NCI-H128 (cell line): ENCODE measurements at regions not wholly inside any gene's neighbourhood (a gene's known extent, or its start where the extent isn't known, plus 50 kb on each side); places are given as distances from the start of the nearest gene placed in this dataset.
"Not testable (repeated sequence)": the region's sequence is repeated elsewhere in the genome, so short reads cannot be mapped to it uniquely, and the experiment has no call there.

Experiments
- DNase-seq: peaks from one replicate; lab custom pipeline; 2025; ENCODE audit not compliant: unreplicated experiment; lab: John Stamatoyannopoulos, UW

- no peak for DNase-seq
These were observed 1146.4 kb downstream of the NAALADL2 start for GRCh38 chr3:176005564-176005963.

GRCh38 chr3:175989161-175989560 lies 1130.0 kb downstream of the NAALADL2 start:
- no peak for DNase-seq

GRCh38 chr3:175988401-175988800 lies 1129.3 kb downstream of the NAALADL2 start:
- DNase-seq = no peak

DNA sequence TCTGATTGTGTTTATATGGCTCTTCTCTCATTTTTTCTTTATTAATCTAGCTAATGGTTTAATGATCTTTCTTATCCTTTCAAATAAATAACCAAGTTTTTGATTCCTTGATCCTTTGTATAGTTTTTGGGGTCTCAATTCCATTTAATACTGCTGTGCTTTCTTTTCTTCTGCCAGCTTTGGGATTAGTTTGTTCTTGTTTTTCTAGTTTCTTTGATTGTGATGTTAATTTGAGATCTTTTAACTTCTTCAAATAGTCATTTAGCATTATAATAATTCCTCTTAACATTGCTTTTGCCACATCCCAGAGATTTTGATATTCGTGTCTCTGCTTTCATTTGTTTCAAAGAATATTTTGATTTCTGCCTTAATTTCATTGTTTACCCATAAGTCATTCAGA lies 1126.6 kb downstream of the NAALADL2 start:
- no peak for DNase-seq

- no peak for DNase-seq
These were observed 1124.2 kb downstream of the NAALADL2 start for GRCh38 chr3:175983379-175983778.

DNA sequence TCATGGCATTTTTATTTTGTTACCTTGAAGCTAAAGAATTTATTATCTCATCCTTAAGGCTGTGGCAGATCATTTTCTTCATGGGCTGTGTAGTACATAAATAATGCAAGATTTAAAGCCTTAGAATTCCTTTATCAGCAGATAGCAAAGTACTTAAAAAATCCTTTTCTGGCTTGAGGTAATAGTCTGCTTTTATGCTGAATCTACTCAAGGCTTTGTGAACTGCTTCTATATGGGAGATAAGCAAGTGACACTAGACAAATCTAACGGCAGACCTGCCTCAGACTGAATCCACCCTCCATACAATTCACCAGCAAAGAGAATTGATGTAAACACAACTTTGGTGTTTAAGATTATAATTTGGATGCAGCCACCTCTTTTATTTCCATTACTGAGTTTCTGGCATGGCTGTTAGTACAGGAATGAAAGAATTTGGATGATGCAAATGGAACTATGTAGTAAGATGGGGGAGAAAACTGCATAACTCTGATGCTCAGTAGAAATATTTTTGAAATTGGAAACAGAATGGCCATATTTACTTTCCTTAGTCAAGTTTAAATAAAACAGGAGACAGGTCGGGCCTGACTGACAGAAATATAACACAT lies 1121.5 kb downstream of the NAALADL2 start:
- no peak for DNase-seq

- DNase-seq = no peak
These were observed 1119.0 kb downstream of the NAALADL2 start for GRCh38 chr3:175977968-175978752.

- no peak for DNase-seq
These were observed 1110.3 kb downstream of the NAALADL2 start for GRCh38 chr3:175969456-175969855.

DNA sequence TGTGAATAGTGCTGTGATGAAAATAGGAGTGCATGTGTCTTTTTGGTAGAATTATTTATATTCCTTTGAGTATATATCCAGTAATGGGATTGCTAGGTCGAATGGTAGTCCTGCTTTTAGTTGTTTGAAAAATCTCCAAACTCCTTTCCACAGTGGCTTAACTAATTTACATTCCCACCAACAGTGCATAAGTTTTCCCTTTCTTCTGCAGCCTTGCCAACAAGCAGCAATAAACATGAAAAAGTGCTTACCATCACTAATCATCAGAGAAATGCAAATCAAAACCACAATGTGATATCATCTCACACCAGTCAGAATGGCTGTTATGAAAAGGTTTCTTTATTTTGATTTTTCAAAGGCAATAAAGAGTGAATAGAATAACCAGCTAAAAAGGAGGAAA lies 1105.9 kb downstream of the NAALADL2 start:
- no peak for DNase-seq

- DNase-seq = no peak
These were observed 1098.3 kb downstream of the NAALADL2 start for GRCh38 chr3:175957427-175957826.

DNA sequence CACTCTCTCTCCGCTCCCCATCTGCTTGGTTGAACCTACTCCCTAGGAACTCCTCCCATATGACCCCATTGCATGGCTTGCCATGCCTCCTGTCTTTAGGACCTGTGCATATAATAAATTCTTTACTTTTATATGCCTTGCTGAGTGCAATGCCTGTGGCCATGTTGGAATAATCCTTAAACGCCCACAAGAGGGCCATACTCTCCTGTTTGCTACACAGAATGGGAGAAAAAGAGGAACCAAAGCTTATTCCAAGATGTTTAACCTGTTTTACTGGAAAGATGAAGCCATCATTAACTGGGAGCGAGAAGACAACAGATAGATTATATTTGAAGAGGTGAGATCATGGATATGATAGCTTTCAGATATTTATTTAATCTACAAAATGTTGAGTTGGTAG lies 1097.8 kb downstream of the NAALADL2 start:
- no peak for DNase-seq

DNA sequence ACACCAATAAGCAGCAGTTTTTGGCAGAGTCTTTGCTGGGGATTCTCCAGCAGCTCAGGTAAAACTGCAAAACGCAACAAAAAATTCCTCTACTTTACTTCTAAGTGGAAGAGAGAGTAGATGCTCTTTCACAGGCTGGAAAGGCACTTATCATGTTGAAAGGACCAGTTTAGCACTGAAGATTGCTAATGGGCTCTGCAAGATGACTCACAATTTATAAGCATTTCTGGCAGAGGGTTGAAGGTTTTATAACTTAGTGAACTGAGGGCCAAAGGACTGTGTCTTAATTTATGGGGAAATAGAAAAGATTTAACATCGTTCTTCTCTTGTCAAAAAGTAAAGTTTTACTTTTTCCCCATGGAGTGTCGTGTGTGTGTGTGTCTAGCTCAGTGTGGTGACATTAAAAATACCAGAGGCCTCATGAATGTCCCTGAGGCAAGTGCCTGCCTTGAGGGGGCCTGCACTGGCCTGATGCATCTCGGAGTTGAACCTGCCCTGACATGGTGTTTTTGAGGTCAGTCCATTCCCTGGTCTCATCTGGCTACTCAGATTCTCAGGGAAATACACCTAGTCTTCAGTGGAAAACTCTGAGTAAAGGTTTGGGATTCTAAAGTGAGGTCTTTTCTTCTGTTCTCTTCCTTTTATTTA lies 1092.0 kb downstream of the NAALADL2 start:
- no peak for DNase-seq

- no peak for DNase-seq
These were observed 1088.9 kb downstream of the NAALADL2 start for GRCh38 chr3:175948041-175948440.

DNA sequence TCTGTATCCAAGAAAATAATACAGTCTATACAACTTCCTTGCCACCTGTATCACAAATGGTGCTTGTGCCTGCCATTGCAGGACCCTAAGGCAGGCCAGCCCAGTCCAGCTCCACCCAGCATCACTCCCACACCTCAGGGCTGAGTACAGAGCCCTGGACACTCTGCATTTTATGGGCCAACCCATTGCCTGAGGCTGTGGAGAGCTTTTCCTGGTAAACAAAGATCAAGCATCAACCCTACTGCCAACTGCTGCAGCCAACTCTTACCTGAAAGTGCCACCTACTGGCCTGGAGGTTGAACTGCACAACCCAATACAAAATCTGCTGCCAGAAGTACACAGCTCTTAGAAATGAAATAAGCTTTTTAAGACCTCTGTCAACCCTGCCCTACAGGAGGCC lies 1082.2 kb downstream of the NAALADL2 start:
- no peak for DNase-seq

- no peak for DNase-seq
These were observed 1081.7 kb downstream of the NAALADL2 start for GRCh38 chr3:175940881-175941280.

- no peak for DNase-seq
These were observed 1081.1 kb downstream of the NAALADL2 start for GRCh38 chr3:175940243-175940642.

- DNase-seq = not testable (repeated sequence)
These were observed 1078.2 kb downstream of the NAALADL2 start for GRCh38 chr3:175937367-175937766.

DNA sequence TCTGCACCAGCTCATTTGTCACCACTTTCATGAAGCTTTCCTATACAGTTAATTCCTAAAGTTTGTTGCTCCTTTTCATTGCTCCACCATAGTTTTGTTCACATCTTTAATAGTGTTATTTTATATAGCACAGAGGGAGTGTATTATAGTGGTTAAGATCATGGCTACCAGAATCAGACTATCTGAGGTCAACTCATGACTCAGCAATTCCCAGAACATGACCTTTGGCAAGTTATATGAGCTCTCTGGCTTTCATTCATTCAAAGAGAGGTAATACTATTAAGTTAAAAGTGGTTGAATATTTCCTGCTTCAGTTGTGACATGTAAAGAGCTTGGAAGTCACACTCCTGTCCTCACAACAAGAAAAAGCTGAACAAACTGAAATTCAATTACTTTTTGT lies 1073.5 kb downstream of the NAALADL2 start:
- no peak for DNase-seq

DNA sequence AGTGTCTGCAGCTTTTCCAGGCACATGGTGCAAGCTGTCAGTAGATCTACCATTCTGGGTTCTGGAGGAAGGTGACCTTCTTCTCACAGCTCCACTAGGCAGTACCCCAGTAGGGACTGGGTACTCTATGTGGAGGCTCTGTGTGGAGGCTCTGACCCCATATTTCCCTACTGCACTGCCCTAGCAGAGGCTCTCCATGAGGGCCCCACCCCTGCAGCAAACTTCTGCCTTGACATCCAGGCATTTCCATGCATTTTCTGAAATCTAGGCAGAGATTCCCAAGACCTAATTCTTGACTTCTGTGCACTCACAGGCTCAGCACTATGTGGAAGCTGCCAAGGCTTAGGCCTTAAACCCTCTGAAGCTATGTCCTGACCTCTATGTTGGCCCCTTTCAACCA lies 1060.0 kb downstream of the NAALADL2 start:
- no peak for DNase-seq

DNA sequence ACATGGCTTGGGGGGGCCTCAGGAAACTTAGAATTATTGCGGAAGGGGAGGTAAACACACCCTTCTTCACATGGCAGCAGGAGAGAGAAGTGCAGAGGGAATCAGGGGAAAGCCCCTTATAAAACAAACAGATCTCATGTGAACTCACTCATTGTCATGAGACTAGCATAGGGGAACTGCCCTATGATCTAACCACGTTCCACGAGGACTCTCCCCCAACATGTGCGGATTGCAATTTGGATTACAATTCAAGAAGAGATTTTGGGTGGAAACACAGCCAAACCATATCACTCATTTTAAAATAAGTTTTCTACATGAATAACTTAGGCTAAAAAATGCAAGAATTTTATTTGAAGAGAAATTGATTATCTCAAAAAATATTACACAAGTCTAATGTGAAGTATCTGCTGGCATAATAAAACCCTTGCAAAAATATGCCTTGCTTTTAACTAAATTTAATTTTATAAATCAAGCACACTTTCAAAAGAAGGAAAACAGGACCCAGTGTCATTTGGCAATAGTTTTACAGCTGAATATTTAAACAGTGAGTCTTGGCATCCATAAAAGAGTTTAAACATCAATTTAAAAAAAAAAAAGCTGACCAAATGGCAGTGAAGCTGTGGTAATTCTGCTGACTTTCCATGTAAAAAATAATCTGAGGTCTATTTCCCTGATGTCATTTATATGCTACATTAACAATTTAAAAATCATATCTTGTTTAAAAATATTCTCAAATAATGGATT lies 1057.2 kb downstream of the NAALADL2 start:
- DNase-seq = no peak

GRCh38 chr3:175914785-175915184 lies 1055.7 kb downstream of the NAALADL2 start:
- DNase-seq = no peak

DNA sequence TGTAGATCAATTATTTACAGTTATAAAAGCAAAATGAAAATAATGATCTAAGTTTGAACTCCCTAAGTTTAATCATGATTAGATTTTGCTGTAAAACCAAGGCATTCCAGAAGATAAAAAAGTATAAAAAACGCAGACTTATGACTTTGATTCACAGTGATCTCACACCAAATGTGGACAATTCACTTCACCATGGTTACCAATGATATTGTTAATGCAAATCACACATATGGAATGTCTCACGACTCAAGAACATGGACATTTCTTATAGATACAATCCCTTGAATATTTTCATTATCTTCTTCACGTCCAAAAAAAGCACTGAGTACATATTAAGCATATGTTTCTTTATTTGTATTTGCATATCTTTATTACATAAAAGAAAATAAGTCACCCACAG lies 1054.2 kb downstream of the NAALADL2 start:
- DNase-seq = no peak
